GM12872 (cell line): ENCODE measurements at regions not wholly inside any gene's neighbourhood (a gene's known extent, or its start where the extent isn't known, plus 50 kb on each side); places are given as distances from the start of the nearest gene placed in this dataset.

Source experiments
- CTCF ChIP-seq: IDR thresholded peaks from 3 replicates; pipeline ENCODE4 v1.5.1; 2011; ENCODE audit warnings: low read depth, mild to moderate bottlenecking, low read length, moderate library complexity; ENCODE audit not compliant: insufficient read depth

GRCh38 chr4:103415801-103416200 is 217.7 kb upstream of the CENPE start:
- TF ChIP-seq CTCF, result no peak

GRCh38 chr4:103410386-103410785 is 212.2 kb upstream of the CENPE start:
- TF ChIP-seq CTCF, result no peak

GRCh38 chr4:103405415-103405814 is 207.3 kb upstream of the CENPE start:
- TF ChIP-seq CTCF, result no peak

GRCh38 chr4:103403619-103404018 is 205.5 kb upstream of the CENPE start:
- no peak for TF ChIP-seq CTCF

- TF ChIP-seq CTCF, result no peak
These were observed 204.1 kb upstream of the CENPE start for GRCh38 chr4:103402198-103402597.

GRCh38 chr4:103400405-103400804 is 202.3 kb upstream of the CENPE start:
- TF ChIP-seq CTCF, result no peak

- no peak for TF ChIP-seq CTCF
These were observed 199.4 kb upstream of the CENPE start for GRCh38 chr4:103397541-103397940.

- no peak for TF ChIP-seq CTCF
These were observed 177.1 kb upstream of the CENPE start for GRCh38 chr4:103375278-103375677.
